ENCODE measurements at regions not wholly inside any gene's neighbourhood (a gene's known extent, or its start where the extent isn't known, plus 50 kb on each side); places are given as distances from the start of the nearest gene placed in this dataset.
"Not testable (repeated sequence)": the region's sequence is repeated elsewhere in the genome, so short reads cannot be mapped to it uniquely, and the experiment has no call there.

DNA sequence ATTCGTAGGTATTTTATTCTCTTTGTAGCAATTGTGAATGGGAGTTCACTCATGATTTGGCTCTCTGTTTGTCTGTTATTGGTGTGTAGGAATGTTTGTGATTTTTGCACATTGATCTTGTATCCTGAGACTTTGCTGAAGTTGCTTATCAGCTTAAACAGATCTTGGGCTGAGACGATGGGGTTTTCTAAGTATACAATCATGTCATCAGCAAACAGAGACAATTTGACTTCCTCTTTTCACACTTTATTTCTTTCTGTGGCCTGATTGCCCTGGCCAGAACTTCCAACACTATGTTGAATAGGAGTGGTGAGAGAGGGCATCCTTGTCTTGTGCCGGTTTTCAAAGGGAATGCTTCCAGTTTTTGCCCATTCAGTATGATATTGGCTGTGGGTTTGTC, 252.3 kb upstream of the CTNNB1 start:
- not testable (repeated sequence) for TF ChIP-seq MAFK (IDR thresholded peaks at IDR 0.05; ENCODE audit: low read depth, low read length); CTCF (IDR thresholded peaks at IDR 0.05; ENCODE audit: control extremely low read depth in 1 of 3, insufficient read depth in 1 of 3, low read depth in 1 of 3, low read length in 3 of 3); EZH2 (IDR thresholded peaks at IDR 0.05; ENCODE audit: low read depth, low read length, severe bottlenecking); CTBP2 (IDR thresholded peaks at IDR 0.05; ENCODE audit: borderline replicate concordance, insufficient read depth, insufficient read length, low read length); RNF2 (IDR thresholded peaks at IDR 0.05; ENCODE audit: borderline replicate concordance, low read depth, low read length, missing control alignments, poor library complexity, severe bottlenecking); GABPA (IDR thresholded peaks at IDR 0.05; ENCODE audit: borderline replicate concordance, insufficient read depth, low read length); PHF8 (conservative IDR thresholded peaks at IDR 0.05; ENCODE audit: low read depth, low read length); BRCA1 (IDR thresholded peaks at IDR 0.05; ENCODE audit: low read depth, low read length); RXRA (IDR thresholded peaks at IDR 0.05; ENCODE audit: insufficient read depth, low read depth, low read length); POLR2A (IDR thresholded peaks at IDR 0.05; ENCODE audit: control extremely low read depth in 1 of 2, low read depth in 2 of 2, low read length in 2 of 2); CBX5 (IDR thresholded peaks at IDR 0.05; ENCODE audit: low read depth, low read length); NANOG (IDR thresholded peaks at IDR 0.05; ENCODE audit: insufficient read depth, low read depth, low read length, poor library complexity, severe bottlenecking); TAF1 (IDR thresholded peaks at IDR 0.05; ENCODE audit: low read depth, low read length); SIN3A (conservative IDR thresholded peaks at IDR 0.05 in 1 of 2, IDR thresholded peaks at IDR 0.05 in 1 of 2; ENCODE audit: low read depth in 1 of 2, low read length in 2 of 2)
